ENCODE measurements at regions not wholly inside any gene's neighbourhood (a gene's known extent, or its start where the extent isn't known, plus 50 kb on each side); places are given as distances from the start of the nearest gene placed in this dataset.

- TF ChIP-seq CTCF (IDR thresholded peaks at IDR 0.05; ENCODE audit: low read depth, low read length, poor library complexity, severe bottlenecking), result no peak
- no peak for TF ChIP-seq EZH2phosphoT487 (IDR thresholded peaks at IDR 0.05; ENCODE audit: borderline replicate concordance, low read length)
Measured at GRCh38 chr12:13870255-13870654, 111.1 kb downstream of the GRIN2B start.
